K562 (cell line): ENCODE measurements at regions not wholly inside any gene's neighbourhood (a gene's known extent, or its start where the extent isn't known, plus 50 kb on each side); places are given as distances from the start of the nearest gene placed in this dataset.

Source experiments
- ATAC-seq: fragments of 200-7000 bp; cut with Tn5 transposase; 3 replicates; pipeline ENCODE4 v1.9.1; 2020; ENCODE audit warnings: moderate library complexity
- BruUV-seq: library from RNA; stranded (reverse); fragments of 400-500 nt; replicated peaks from 2 replicates; lab custom pipeline; 2021; lab: Mats Ljungman, UMichigan
- CTCF ChIA-PET: fragments of 300-600 bp; formaldehyde crosslinking; extraction: SDS; loops from one replicate; lab custom pipeline; 2021; ENCODE audit warnings: low intra/inter-chr PET ratio; lab: Yijun Ruan, JAX
- POLR2A ChIA-PET: fragments of 300-600, 350-650 bp; sonication (Branson Sonifier 250); formaldehyde crosslinking; extraction: SDS; loops from one replicate; lab custom pipeline; 2021; ENCODE audit warnings: antibody characterized with exemption, inconsistent platforms; lab: Yijun Ruan, JAX
- DNase-seq, 4 experiments: peaks; one replicate each; pipeline versions ENCODE4 v3.0.0 to v3.0.0-alpha.2; 2011 to 2018; ENCODE audit warnings: low spot score in 3 of 4, mixed read lengths in 3 of 4; ENCODE audit errors: extremely low read depth in 1 of 4
- FAIRE-seq: peaks from 2 replicates; lab custom pipeline; 2011; peaks lifted over from hg19 to GRCh38; lab: Jason Lieb, UNC
- H2AFZ ChIP-seq: 2 replicates; pipeline ENCODE4 v1.6.0; 2011; ENCODE audit warnings: low read depth, low read length, control low read depth, inconsistent platforms
- H3K27ac ChIP-seq: fragments of 200-600 bp; 3 replicates; pipeline ENCODE4 v1.8.0; 2011; ENCODE audit warnings: low read depth, mild to moderate bottlenecking, control low read depth, inconsistent platforms, low read length, moderate library complexity, mixed read lengths; ENCODE audit errors: extremely low read depth
- H3K27me3 ChIP-seq, 2 experiments: fragments of 300-600 bp in 1 of 2; 2 replicates in 1 of 2; 3 replicates in 1 of 2; pipeline versions ENCODE4 v1.6.0 to v1.8.0; 2011; ENCODE audit warnings: inconsistent platforms in 2 of 2, low read length in 2 of 2, mild to moderate bottlenecking in 1 of 2, mixed read lengths in 1 of 2, moderate library complexity in 1 of 2; ENCODE audit not compliant: control insufficient read depth in 2 of 2, insufficient read depth in 2 of 2
- H3K36me3 ChIP-seq: fragments of 300-600 bp; 3 replicates; pipeline ENCODE4 v1.8.0; 2011; ENCODE audit warnings: mild to moderate bottlenecking, low read length, inconsistent platforms; ENCODE audit not compliant: control insufficient read depth, insufficient read depth
- H3K4me1 ChIP-seq, 2 experiments: fragments of 200-600 bp in 1 of 2; replicated peaks in 1 of 2; 2 replicates in 1 of 2; 3 replicates in 1 of 2; pipeline versions ENCODE4 v1.5.1 to v1.8.0; 2011; ENCODE audit warnings: inconsistent platforms in 2 of 2, low read length in 2 of 2, mild to moderate bottlenecking in 1 of 2, mixed read lengths in 1 of 2, moderate library complexity in 1 of 2; ENCODE audit not compliant: control insufficient read depth in 2 of 2, insufficient read depth in 2 of 2
- H3K4me2 ChIP-seq: 2 replicates; pipeline ENCODE4 v1.6.1; 2011; ENCODE audit warnings: low read length, control low read depth, inconsistent platforms, mixed read lengths; ENCODE audit not compliant: insufficient read depth
- H3K4me3 ChIP-seq: fragments of 200-600 bp; sonication (generic), shearing (Covaris generic); 2 replicates; pipeline ENCODE4 v1.5.1; 2016; ENCODE audit warnings: control low read depth, inconsistent platforms
- H3K79me2 ChIP-seq: fragments of 200-600 bp; 3 replicates; pipeline ENCODE4 v1.8.0; 2011; ENCODE audit warnings: low read length, inconsistent platforms; ENCODE audit not compliant: control insufficient read depth, insufficient read depth
- H3K9ac ChIP-seq, 2 experiments: 2 replicates each; pipeline versions ENCODE4 v1.6.0 to v1.6.1; 2011; ENCODE audit warnings: low read depth in 2 of 2, low read length in 2 of 2, control low read depth in 1 of 2, inconsistent platforms in 1 of 2, mild to moderate bottlenecking in 1 of 2, mixed read lengths in 1 of 2; ENCODE audit not compliant: insufficient read depth in 1 of 2
- H3K9me1 ChIP-seq: one replicate; pipeline ENCODE4 v1.6.0; 2011; ENCODE audit warnings: inconsistent platforms, mild to moderate bottlenecking, low read length, moderate library complexity; ENCODE audit not compliant: control insufficient read depth, insufficient read depth
- H3K9me3 ChIP-seq: replicated peaks from 2 replicates; pipeline ENCODE4 v1.5.1; 2011; ENCODE audit warnings: low read depth, low read length, inconsistent platforms; ENCODE audit not compliant: control insufficient read depth, insufficient read depth
- H4K20me1 ChIP-seq: replicated peaks from 2 replicates; pipeline ENCODE4 v1.6.1; 2011; ENCODE audit warnings: low read length, inconsistent platforms, mixed read lengths; ENCODE audit not compliant: control insufficient read depth, insufficient read depth
- ASH1L ChIP-seq: fragments of 450-650 bp; IDR thresholded peaks from 2 replicates; pipeline ENCODE4 v1.6.1; 2018; ENCODE audit warnings: borderline replicate concordance, mild to moderate bottlenecking, low read depth; ENCODE audit not compliant: partially characterized antibody
- MCM3 ChIP-seq: fragments of 450-650 bp; IDR thresholded peaks from 2 replicates; pipeline ENCODE4 v1.6.1; 2016
- SOX6 ChIP-seq: fragments of 450-650 bp; IDR thresholded peaks from 2 replicates; pipeline ENCODE4 v1.6.1; 2014; ENCODE audit warnings: mild to moderate bottlenecking
- ZBTB17 ChIP-seq: fragments of 450-650 bp; formaldehyde crosslinking; IDR thresholded peaks from 2 replicates; pipeline ENCODE4 v1.4.0; 2020; ENCODE audit warnings: mild to moderate bottlenecking
- ZNF282 ChIP-seq: sonication (generic); formaldehyde crosslinking; IDR thresholded peaks from 2 replicates; pipeline ENCODE4 v1.8.1; 2023; ENCODE audit warnings: missing genetic modification reagents
- WGBS: fragments of 100-300 bp; shearing (Covaris generic); methylation state at CpG from one replicate; pipeline ENCODE4 v1.1.6; 2016; ENCODE audit warnings: low coverage, mixed read lengths; ENCODE audit not compliant: insufficient coverage; ENCODE audit errors: missing lambda C conversion rate; 5-methylcytosine and 5-hydroxymethylcytosine counted together
- in situ Hi-C: fragments of 300-500 bp; cut with MboI; formaldehyde crosslinking; loops from 4 replicates; pipeline ENCODE4 v1.15.0; 2018; ENCODE audit warnings: inconsistent platforms, mixed read lengths
- intact Hi-C: fragments of 100-400 bp; cut with micrococcal nuclease; formaldehyde crosslinking; loops from 2 replicates; pipeline ENCODE4 v1.14.2; 2022

DNA sequence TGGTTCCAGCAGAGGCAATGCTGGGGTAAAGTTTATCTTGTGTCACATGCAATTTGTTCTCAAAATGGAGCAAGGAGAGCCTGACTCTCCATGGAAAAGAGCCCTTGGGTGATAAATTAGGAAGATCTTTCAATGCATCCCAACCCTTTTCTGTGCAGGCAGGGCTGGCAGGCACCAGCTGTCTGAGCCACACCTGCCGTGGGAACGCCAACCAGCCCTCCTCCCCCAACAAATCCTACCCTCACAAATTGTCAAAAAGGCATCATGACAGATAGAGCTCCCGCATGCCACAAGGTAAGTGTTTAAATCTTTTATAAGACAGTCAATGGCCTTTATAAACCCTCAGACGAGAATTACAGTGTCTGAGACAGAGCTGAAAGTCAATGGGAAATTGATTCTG lies 418.5 kb upstream of the CDH5 start:
- Histone ChIP-seq H3K27ac (no peak overlapping the region), H3K4me3 (no peak overlapping the region), H3K27me3 (no peaks in the 10 kb centered on the region; a peak in 1 of 5 replicates), H3K4me2 (no peak overlapping the region), H4K20me1 (no peaks in the 10 kb centered on the region), H3K4me1 (no peaks in the 10 kb centered on the region), H2AFZ (no peak overlapping the region), H3K9me1 (no peaks in the 10 kb centered on the region), H3K9me3 (no peaks in the 10 kb centered on the region), H3K79me2 (no peaks in the 10 kb centered on the region), H3K36me3 (no peaks in the 10 kb centered on the region)
- BruUV-seq: no TSS peak
- no peak for ATAC-seq
- DNase-seq: no peak
- CTCF ChIA-PET: no interaction called here
- intact Hi-C loops (no loop called here), in situ Hi-C loops (no loop called here)
- WGBS: 0% methylated on average over 4 of the region's 4 CpGs
- FAIRE-seq: no peak
- TF ChIP-seq ZBTB17: no peak
- no peak for TF ChIP-seq SOX6
- TF ChIP-seq, all 486 proteins: peak for 0
- no peak overlapping the region for H3K9ac ChIP-seq
- POLR2A ChIA-PET: no interaction called here

DNA sequence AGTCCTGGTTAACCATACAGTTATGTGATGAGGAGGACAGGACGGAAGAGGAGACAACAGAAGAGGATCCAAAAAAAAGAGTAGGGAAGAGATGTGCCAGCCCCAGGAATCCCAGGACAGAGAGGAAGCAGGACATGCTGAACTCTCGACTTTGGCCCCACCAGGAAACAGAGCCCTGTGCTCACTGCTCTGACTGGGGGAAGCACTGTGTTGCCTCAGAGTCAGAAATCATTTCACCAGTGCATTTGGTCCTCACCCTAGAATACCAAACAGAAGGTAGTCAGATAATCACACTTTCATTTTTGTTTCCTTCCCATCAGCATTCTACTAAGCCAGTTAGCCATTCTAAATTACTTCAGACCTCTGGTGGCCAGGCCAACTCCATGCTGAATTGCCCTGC lies 421.0 kb upstream of the CDH5 start:
- no peak for TF ChIP-seq MCM3
- no peak for TF ChIP-seq ZNF282
- TF ChIP-seq ASH1L: no peak
- 0% methylated on average over 2 of the region's 2 CpGs for WGBS
- Histone ChIP-seq H4K20me1 (no peaks in the 10 kb centered on the region), H3K9me1 (no peaks in the 10 kb centered on the region), H3K4me1 (no peaks in the 10 kb centered on the region), H3K27me3 (no peaks in the 10 kb centered on the region; a peak in 1 of 5 replicates), H3K9me3 (no peaks in the 10 kb centered on the region), H3K9ac (no peak overlapping the region), H3K36me3 (no peaks in the 10 kb centered on the region), H3K79me2 (no peaks in the 10 kb centered on the region), H3K27ac (no peak overlapping the region), H3K4me2 (no peak overlapping the region), H3K4me3 (no peak overlapping the region), H2AFZ (no peak overlapping the region)
- FAIRE-seq (no peak), DNase-seq (no peak), ATAC-seq (no peak)
- no TSS peak for BruUV-seq
- in situ Hi-C loops (no loop called here), intact Hi-C loops (no loop called here)
- CTCF ChIA-PET: no interaction called here
- POLR2A ChIA-PET: no interaction called here
